D721Med (cell line): ENCODE measurements at regions not wholly inside any gene's neighbourhood (a gene's known extent, or its start where the extent isn't known, plus 50 kb on each side); places are given as distances from the start of the nearest gene placed in this dataset.

ENCODE experiments used
- DNase-seq: peaks from one replicate; pipeline ENCODE4 v3.0.0; 2011; ENCODE audit warnings: low spot score; ENCODE audit not compliant: insufficient read length
- FAIRE-seq: peaks from 2 replicates; lab custom pipeline; 2011; peaks lifted over from hg19 to GRCh38; lab: Jason Lieb, UNC
- TF ChIP-seq, protein P1 (sequence below): IDR thresholded peaks from 2 replicates; pipeline ENCODE4 v1.5.1; 2012; ENCODE audit warnings: mild to moderate bottlenecking, control low read depth; ENCODE audit not compliant: insufficient read depth; ENCODE audit errors: missing control alignments

DNA sequence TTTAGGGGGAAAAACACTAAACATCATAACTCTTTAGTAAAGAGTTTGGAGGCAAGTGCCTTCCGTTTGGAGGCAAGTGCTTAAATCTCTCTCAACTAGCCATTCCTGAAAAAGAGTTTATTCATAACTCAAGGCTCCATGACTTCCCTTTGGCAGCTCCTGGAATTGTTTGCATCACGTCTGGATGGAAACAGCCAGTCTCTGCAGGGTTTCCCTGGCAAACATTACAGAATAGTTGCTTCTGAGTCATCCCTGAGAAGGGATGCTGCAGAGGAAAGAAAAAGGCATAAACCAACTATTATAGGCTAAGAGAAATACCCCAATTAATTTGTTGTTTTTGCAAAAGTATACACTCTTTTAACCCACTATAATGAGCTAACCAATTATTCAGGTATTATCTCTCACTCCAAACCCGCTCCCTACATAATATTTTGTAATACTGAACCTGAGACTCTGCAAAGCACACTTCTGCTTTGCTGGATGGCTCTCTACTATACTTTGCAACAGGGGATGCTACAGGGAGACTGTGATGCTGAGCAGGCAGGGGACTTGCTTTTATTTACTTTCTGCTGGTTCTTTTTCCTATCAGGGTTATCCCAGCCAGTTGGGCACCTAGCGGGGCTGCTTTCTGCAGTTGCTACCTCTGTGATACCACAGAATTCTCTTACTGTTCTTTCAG lies 497.7 kb downstream of the FUT8 start:
- TF ChIP-seq, protein P1, sequence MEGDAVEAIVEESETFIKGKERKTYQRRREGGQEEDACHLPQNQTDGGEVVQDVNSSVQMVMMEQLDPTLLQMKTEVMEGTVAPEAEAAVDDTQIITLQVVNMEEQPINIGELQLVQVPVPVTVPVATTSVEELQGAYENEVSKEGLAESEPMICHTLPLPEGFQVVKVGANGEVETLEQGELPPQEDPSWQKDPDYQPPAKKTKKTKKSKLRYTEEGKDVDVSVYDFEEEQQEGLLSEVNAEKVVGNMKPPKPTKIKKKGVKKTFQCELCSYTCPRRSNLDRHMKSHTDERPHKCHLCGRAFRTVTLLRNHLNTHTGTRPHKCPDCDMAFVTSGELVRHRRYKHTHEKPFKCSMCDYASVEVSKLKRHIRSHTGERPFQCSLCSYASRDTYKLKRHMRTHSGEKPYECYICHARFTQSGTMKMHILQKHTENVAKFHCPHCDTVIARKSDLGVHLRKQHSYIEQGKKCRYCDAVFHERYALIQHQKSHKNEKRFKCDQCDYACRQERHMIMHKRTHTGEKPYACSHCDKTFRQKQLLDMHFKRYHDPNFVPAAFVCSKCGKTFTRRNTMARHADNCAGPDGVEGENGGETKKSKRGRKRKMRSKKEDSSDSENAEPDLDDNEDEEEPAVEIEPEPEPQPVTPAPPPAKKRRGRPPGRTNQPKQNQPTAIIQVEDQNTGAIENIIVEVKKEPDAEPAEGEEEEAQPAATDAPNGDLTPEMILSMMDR, result no peak
- DNase-seq (no peak), FAIRE-seq (no peak)

DNA sequence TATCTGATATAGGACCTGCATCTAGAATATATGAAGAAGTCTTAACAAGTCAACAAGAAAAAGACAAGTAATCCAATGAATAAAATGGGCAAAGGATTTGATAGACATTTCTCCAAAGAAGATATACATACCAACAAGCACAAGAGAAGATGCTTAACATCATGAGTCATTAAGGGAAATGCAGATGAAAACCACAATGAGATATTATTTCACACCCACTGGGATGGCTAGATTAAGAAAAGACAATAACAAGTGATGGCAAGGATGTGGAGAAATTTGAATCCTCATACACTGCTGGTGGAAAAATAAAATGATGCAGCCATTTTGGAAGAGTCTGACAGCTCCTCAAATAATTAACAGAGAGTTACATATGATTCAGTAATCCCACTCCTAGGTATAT lies 502.6 kb downstream of the FUT8 start:
- no peak for DNase-seq
- FAIRE-seq, result no peak
- TF ChIP-seq, protein P1, result no peak

DNA sequence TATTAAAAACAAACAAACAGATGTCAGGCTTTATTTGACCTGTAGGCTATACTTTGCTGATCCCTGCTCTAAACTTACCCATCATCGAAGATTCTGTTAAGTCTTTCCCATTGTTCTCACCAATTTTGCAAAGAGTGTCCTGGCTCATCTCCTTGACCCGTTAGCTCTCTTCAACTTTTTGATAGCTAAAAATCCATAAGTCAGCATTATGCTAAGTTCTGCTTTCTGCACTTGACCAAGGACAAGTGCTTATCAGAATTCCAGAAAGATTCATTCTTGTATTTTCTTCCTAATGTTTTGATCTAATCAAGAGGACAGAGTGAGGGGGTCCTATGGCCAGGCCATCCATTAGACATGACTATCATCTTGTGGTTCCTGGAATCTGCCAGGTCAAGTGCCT lies 503.5 kb downstream of the FUT8 start:
- no peak for DNase-seq
- FAIRE-seq, result no peak
- TF ChIP-seq, protein P1, result no peak

DNA sequence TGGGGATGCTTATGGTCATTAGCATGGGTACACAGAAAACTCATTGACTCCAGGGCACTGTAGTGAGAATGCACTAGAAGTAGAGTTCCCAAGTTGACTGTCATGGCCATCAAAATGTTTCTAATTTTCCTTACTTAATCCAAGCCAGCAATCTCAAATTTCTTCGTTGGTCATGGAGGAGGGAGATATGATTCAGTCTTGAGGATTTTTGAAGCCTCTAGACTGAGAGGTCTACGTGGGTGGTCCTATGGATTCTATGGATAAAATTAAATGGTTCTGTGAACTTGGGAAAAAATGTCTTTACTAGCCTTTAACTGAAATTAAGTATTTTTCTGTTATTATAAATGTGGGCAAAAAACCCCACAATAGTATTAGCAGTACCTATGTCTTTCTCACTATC lies 508.5 kb downstream of the FUT8 start:
- FAIRE-seq, result no peak

DNA sequence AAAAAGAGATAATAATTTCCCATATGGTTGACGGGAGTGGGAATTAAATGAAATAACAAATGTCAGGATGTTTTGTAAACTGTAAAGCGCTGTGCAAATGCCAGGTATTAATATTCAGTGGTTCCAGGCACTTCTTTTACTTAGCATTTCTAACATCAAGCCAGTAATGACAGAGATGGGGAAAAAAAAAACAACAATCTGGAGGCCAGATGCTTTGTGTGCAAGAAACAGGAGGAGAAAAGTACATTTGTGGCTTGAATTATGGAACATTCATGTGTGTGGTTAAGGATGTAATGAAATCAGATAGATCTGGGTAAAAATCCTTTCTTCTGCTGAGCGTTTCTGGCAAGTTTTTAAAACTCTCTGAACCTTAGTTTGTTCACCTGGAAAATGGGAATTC lies 509.6 kb downstream of the FUT8 start:
- no peak for FAIRE-seq
- DNase-seq, result no peak
- TF ChIP-seq, protein P1, result no peak

More for the DNA sequence above, 508.5 kb downstream of the FUT8 start:
- TF ChIP-seq, protein P1, result no peak
- no peak for DNase-seq

DNA sequence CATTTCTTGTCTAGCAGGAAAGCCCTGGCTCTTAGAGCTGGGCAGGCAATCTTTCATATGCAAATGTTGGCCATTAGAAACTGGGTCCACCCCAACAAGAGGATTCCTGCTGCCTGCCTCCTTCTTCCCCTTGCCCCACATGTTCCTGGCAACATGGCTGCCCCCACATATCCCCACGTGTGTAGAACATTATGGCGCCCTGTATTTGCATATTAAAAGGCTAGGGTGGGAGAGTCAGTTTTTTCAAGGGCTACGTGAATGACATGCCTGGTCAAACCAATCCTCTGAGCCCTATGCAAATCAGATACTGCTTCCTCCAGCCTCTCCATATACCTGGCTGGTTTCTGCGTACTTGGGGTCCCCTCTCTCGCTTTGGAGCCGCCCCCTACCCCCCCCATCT lies 514.0 kb downstream of the FUT8 start:
- no peak for FAIRE-seq
- no peak for DNase-seq
- TF ChIP-seq, protein P1, result no peak

DNA sequence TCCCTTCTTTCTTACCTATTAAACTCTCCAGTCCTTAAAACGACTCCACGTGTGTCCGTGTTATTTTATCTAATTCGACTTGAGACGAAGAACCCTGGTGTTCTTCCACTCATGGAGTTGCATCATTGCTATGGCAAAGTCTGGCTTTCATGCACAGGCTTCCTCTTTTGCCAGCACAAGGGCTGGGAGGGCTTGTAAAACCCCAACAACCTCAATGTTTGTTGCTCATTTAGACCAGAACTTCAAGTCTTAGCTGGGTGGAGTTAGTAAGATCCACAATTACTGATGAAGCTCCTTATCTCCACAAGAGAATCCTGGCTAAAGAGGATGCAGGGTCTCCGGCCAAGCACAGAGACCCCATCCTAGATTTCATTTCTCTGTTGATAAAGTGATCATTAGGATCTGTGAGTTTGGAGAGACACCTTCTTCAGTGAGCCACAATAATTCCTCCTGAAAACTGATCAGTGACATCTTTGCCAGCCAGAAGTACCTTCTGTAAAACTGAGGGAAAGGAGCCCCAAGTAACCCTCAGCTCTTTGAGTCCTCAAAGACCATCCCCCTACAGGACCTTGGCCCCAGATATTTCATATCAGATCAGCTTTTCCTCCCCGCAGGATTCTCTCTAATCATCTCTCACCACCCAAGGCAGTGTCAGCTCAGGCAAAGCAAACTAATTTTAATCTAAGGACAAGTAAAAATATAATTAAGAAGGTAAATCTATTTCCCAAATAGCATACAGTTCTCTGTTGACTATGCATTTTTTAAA lies 514.6 kb downstream of the FUT8 start:
- TF ChIP-seq, protein P1, result no peak
- DNase-seq, result no peak
- FAIRE-seq, result no peak
